Epithelial cell of proximal tubule (primary cell): ENCODE measurements at regions not wholly inside any gene's neighbourhood (a gene's known extent, or its start where the extent isn't known, plus 50 kb on each side); places are given as distances from the start of the nearest gene placed in this dataset.

Experiments used
- DNase-seq: peaks from one replicate; pipeline ENCODE4 v3.0.0-alpha.2; 2011; ENCODE audit warnings: low read depth
- H3K4me3 ChIP-seq: 2 replicates; pipeline ENCODE4 v1.5.1; 2011; ENCODE audit warnings: low read depth, mild to moderate bottlenecking, low read length
- CTCF ChIP-seq: conservative IDR thresholded peaks from 2 replicates; pipeline ENCODE4 v1.5.1; 2012; ENCODE audit warnings: low read depth, mild to moderate bottlenecking, low read length

- TF ChIP-seq CTCF: peak; percentile 76
- no peak for DNase-seq
- H3K4me3 ChIP-seq: no peak overlapping the region
Measured at GRCh38 chr14:22319526-22320361, 269.3 kb downstream of the DAD1 start.

- H3K4me3 ChIP-seq: no peak overlapping the region
- DNase-seq: no peak
- no peak for TF ChIP-seq CTCF
Measured at GRCh38 chr14:22318951-22319350, 270.1 kb downstream of the DAD1 start.

GRCh38 chr14:22316473-22316872 is 272.6 kb downstream of the DAD1 start:
- H3K4me3 ChIP-seq: no peak overlapping the region
- TF ChIP-seq CTCF: no peak
- no peak for DNase-seq

DNA sequence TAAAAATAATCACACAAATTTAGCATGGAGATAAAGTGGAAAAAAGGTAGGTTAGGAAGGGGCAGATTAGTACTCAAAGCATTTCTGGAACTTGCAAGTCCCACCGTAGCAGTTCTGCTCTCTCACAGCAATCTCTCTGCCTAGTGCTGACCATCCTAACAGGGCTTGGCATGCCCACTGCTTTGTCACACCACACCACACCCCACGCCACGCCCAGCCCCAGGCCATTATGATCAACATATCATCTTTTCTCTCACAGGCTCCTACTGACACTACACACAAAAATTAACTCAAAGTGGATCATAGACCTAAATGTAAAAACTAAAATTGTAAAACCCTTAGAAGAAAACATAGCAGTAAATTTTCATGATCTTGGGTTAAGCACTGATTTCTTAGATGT is 273.7 kb downstream of the DAD1 start:
- DNase-seq: no peak
- TF ChIP-seq CTCF: no peak
- no peak overlapping the region for H3K4me3 ChIP-seq

GRCh38 chr14:22314183-22314820 is 274.7 kb downstream of the DAD1 start:
- DNase-seq: no peak
- H3K4me3 ChIP-seq: no peak overlapping the region
- TF ChIP-seq CTCF: peak; percentile 75

- no peak for DNase-seq
- TF ChIP-seq CTCF: no peak
- H3K4me3 ChIP-seq: no peak overlapping the region
Measured at GRCh38 chr14:22313172-22313801, 275.7 kb downstream of the DAD1 start.
